AG08396 (cell line): ENCODE measurements at regions not wholly inside any gene's neighbourhood (a gene's known extent, or its start where the extent isn't known, plus 50 kb on each side); places are given as distances from the start of the nearest gene placed in this dataset.

Experiments
- DNase-seq: peaks from one replicate; pipeline ENCODE4 v3.0.0; 2012; ENCODE audit warnings: low spot score, mixed read lengths

DNA sequence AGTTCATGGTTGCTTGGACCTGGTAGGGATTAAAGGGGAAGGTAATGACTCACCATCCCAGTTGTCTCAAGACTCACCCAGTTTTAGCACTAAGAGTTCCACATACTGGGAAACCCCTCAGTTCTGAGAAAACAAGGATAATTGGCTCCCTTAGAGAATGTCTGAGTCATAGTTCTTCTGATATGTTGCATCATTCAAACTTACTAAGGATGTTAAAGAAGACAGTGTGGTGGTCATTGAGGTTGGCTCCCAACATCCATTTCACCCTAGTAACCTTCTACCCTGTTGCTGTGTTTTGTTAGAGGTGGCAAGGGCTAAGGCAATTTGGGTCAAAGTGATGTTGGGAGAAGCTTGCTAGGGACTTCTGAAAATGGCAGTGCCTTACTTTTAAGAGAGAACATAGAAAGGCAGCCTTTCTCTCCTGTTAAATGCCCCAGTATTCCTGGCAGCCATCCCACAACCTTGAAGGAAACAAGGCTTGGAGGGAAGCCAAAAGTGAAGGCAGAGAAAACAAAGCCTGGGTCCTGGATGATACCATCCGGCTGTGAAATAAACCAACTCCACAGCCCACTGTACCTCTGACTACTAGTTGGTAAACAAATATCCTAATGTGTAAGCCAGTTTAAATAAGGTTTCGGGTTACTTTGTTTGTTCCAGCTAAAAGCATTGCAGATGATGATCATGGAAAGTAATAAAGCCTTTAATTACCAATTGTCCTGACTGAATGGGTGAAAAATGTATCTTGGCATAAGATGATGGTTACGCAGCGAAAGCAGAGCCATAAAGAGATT lies 80.4 kb upstream of the ADAMTSL1 start:
- DNase-seq: peak; percentile 31

DNA sequence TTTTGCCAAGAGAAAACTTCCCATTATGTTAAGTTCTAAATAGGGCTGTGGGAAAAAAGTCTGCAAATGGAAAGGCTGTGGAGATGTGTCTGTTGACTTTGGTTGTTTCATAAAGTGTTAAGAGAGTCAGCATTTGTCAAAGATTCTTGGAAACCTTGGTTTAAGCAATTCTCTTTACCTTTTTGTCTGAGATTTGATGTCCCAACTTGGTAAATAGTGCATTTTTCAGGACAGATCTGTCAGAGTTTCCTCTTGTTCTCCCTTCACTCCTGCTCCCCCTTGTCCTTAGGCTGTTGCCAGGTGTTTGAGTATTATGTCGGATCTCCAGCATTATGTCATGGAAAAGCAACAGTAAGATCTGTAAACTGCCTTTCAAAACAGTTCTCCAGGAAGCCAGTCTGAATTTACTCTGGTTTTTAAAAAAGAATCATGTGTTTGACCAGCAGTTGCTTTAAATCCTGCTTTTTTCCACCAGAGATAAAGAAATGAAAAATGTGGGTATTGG lies 79.1 kb upstream of the ADAMTSL1 start:
- DNase-seq: no peak

DNA sequence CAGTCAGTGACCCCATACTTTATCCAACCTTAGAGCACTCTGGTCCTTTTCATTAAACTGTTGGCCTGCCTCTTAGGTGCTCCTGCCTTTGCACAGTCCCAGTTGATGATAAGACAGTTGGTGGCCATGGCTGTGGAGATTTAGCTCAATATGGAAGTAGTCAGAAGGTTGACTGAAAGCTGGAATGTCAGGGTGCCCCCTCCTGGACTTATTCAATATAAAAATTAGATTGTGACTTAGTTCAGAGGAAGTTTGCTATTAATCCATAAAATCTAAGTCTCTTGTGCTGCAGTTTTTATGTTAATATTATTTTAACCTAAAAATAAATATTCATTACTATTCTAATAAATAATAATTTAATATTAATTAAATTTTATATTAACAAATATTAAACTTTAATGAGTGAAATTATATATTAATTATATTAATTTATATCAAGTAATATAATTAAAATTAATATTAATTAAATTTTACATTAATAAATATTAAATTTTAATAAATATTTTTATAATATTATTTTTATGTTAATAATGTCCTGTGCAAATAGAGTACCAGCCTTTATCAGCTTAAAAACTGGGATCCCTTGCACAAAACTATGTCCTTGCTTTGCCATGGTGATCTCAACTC lies 77.7 kb upstream of the ADAMTSL1 start:
- DNase-seq: peak; percentile 10

DNA sequence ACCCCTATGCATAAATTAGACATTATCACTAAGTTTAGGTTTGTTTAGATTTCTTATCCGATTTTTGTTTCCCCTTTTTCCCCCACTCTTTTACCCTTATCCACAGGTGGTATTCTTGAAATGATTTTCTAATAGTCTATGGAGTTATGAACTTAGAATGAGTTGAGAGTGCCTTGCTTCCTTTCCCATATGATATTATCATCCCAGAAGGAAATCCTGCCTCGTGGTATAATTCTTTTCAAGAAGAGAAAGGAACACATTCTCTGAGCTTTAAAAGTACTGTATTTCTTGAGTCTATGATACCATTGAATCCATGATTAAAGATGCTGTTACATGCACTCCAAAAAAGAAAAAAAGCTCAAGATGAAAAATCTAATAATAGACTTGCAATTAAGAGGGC lies 76.9 kb upstream of the ADAMTSL1 start:
- no peak for DNase-seq

DNA sequence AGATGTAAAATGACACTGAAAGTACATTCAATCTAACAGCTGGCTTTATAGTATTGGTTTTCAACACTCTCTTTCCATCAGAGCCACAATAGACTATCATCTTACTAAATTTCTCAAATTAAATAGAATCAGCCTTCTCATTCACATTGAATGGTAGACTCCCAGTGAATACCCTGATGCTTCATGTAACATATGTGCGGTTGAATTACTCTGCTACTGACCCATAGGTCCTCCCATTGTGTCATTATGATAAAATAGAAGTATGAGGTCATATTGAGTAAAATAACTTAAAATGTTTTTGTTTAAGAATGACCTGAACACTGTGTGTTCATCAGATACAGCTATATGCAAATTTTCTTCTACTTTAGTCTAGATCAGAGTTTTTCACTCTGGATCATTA lies 75.9 kb upstream of the ADAMTSL1 start:
- no peak for DNase-seq

DNA sequence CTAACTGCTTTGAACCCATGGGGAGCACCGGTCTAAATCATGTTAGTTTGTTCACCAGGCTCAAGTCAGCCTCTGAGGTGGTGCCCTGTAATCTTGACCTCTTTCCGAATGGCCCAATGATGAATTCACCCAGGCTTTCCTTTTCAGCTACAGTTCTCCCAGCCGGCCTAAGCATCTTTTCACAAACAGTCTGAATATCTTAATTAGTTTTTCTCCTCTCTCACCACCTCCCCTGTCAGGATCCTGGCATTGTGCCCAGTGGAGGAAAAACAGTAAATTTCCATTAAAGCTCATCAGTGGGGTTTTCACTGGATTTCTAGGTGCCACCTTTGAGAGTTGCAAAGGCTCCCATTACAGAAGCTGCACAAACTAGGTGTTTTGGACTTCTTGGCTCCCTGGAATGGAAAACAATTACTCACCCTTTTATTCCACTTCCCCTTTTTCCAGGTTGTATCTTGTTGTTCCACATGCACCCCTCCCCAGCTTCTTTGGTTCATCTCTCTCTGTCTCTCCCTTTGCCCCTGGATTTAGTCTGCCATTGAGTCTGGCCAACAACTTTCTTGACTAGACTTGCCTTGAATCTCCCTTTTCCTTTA lies 69.4 kb upstream of the ADAMTSL1 start:
- no peak for DNase-seq

DNA sequence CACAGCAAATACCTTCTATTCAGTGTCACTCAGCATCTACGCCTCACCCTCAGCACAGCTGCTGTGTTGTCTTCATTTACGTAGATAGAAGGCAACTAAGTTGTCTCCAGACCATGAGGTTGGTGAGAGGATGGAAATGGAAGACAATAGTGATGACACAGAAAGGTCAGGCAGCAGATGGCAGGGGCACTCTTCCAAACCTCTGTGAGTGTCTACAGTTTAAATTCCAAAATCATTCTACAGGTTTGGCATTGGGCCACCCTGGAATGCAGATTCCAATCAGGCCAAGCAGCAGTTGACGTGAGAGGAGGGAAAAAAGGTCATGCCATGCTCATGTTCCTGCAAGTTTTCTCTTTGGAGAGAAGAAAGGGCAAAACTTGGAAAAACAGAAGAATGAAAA lies 68.7 kb upstream of the ADAMTSL1 start:
- DNase-seq: no peak

DNA sequence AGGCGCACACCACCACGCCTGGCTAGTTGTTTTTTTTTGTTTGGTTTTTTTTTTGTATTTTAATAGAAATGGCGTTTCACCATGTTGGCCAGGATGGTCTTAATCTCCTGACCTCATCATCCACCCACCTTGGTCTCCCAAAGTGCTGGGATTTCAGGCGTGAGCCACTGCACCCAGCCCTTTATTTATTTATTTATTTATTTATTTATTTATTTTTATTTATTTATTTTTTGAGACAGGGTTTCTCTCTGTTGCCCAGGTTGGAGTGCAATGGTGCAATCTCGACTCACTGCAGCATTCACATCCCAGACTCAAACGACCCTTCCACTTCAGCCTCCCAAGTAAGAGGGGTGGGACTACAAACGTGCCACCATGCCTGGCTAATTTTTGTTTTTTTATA lies 63.0 kb upstream of the ADAMTSL1 start:
- DNase-seq: no peak

DNA sequence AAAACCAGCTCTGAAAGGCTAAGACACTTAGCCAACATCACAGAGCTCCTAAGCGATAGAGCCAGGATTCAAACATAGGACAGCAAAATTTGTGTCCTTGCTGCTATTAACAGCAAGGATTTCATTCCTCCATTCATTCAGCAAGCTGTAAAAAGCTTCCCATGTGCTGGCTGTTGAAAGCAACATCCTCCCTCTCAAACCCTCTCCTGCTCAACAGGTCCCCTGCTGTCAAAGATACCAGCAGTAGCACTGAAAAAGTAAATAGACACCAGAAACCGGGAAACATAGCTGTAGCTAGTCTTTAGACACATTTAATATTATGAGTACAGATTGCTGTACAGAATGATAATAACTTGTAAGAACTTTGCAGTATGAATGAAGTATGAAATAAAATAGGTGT lies 52.6 kb upstream of the ADAMTSL1 start:
- DNase-seq: no peak

DNA sequence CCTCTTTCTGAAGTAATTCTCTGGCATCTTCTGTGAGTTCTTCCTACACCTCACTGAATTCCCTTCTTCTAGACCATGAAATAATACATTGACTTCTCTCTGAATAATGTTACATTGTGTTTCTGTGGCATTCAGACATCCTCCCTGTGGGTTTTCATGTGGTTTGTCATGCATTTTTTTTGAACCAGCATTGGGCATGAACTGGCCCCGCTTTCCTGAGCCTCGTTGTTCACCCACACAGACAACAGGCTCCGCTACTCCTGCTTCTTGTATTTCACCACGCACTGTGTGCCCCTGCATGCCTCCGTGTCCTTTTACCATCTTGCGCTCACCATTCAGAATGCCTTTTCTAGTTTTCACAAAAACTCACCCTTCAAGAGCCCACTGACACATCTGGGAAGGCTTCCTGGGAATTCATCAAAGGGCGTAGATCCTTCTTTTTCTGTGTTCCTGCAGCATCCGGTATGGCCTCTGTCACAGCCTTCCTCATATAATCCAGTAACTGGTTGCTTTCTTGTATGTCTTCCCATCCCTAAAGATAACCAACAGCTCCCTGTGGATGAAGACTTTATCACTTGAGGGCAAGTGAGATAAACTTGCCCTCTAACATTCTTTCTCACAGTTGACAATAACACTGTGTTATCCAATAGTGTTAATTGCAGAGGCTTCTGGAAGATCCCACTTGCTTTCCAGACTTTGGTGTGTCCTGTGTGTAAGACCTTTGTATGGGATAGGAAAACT lies 51.5 kb upstream of the ADAMTSL1 start:
- no peak for DNase-seq

DNA sequence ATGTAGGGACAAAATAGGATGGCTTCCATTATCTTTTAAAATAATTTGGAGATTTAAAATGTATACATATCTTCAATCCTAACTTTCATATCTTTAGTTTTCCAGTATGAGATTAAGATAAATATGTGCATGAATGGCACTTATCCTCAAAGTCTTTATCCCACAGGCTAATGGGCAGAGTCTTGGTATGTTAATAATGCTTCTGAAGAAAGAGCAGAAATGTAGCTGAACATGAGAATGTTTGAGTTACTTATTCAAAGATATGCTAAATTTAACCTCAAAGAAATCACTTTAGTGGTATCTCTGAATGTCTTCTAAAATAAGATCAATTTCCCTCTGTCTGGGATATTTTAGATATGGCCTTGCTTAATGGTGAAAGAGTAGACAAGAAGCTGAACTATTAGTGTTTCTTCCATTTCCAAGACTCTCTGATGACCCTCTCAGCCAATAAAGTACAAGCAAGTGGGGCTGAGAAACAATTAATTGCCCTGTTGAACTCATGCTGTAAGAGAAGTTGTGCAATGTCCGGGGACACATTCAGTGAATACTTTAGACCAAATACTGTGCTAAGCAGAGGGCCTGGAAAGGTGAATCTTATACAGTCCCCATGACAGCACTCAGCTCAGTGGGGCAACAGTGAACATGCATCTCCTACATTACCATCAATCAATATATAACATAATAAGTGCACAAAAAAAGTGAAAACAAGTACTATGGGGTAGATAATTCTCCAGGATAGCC lies 50.0 kb upstream of the ADAMTSL1 start:
- no peak for DNase-seq
